ENCODE measurements at regions not wholly inside any gene's neighbourhood (a gene's known extent, or its start where the extent isn't known, plus 50 kb on each side); places are given as distances from the start of the nearest gene placed in this dataset.

DNA sequence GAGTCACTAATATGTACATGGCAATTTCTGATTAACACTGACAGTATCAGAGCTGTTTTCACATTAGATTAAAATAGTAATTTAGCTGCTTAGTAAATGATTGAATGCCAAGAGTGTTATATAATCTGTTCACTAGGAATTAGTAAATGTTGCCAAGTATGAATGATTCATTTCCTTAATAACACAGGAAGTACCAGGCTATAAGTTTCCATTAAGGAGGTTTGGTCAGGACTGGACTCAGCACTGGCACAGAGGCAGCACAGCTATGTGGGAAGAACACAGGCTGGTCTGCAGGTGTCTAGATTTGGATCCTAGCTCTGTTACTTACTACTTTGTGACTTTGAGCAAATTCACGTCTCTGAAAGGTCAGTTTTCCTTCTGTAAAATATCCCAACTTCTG is 97.2 kb downstream of the TDRD15 start:
- FAIRE-seq: no peak
- ATAC-seq: no peak
- Histone ChIP-seq H3K4me3 (no peak overlapping the region), H3K27ac (no peak overlapping the region), H3K4me1 (no peaks in the 10 kb centered on the region), H3K4me2 (no peak overlapping the region), H3K9me3 (no peaks in the 10 kb centered on the region)
- WGBS (ENCODE audit: missing lambda C conversion rate): 0% methylated on average over 1 of the region's 1 CpG
- TF ChIP-seq RFX5 (IDR thresholded peaks at IDR 0.05) (no peak), TP53 (CRISPR knock-in tag; IDR thresholded peaks at IDR 0.05) (no peak), KDM1A (IDR thresholded peaks at IDR 0.05; ENCODE audit: low read depth) (no peak), CBX2 (IDR thresholded peaks at IDR 0.05; ENCODE audit: borderline replicate concordance, low read depth) (no peak), CHD2 (IDR thresholded peaks at IDR 0.05; ENCODE audit: low read length, partially characterized antibody) (no peak), FOSB (CRISPR knock-in tag; IDR thresholded peaks at IDR 0.05) (no peak), KDM5A (IDR thresholded peaks at IDR 0.05) (no peak), FOXS1 (CRISPR knock-in tag; IDR thresholded peaks at IDR 0.05) (no peak)
- TF ChIP-seq, protein P1, sequence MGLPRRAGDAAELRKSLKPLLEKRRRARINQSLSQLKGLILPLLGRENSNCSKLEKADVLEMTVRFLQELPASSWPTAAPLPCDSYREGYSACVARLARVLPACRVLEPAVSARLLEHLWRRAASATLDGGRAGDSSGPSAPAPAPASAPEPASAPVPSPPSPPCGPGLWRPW (IDR thresholded peaks at IDR 0.05): no peak
- TF ChIP-seq, protein P2, sequence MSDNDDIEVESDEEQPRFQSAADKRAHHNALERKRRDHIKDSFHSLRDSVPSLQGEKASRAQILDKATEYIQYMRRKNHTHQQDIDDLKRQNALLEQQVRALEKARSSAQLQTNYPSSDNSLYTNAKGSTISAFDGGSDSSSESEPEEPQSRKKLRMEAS (IDR thresholded peaks at IDR 0.05): no peak
- TF ChIP-seq, protein P3, sequence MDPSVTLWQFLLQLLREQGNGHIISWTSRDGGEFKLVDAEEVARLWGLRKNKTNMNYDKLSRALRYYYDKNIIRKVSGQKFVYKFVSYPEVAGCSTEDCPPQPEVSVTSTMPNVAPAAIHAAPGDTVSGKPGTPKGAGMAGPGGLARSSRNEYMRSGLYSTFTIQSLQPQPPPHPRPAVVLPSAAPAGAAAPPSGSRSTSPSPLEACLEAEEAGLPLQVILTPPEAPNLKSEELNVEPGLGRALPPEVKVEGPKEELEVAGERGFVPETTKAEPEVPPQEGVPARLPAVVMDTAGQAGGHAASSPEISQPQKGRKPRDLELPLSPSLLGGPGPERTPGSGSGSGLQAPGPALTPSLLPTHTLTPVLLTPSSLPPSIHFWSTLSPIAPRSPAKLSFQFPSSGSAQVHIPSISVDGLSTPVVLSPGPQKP (IDR thresholded peaks at IDR 0.05; ENCODE audit: low read depth, low read length): no peak
- ChIA-PET CTCF (interaction anchor here (1.1 kb wide), 1 partner anchor 178 kb away, joined by 4 read pairs; no protein-coding TSS in a partner anchor), POLR2A (no interaction called here)
- no peak for DNase-seq (ENCODE audit: low read depth in 1 of 2, low spot score in 1 of 2)

DNA sequence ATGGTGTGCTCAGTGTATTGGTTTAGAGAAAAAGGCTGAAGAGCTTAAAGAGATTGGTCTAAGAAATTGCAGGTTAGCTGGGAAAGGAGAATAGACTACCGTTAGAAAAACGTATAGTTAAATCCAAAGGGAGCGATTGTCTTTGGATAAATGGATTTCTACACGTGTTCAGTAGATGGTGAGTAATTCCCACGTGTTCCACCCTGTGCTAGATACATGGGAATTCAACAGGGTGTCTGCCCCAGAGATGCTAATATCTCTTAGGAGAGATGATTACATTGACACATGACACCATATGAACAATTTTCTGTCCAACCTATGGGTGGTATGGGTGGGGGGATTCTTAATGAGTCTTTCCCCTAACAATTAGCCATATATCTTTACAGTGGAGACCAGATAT is 99.8 kb downstream of the TDRD15 start:
- FAIRE-seq: no peak
- H3K9me3 ChIP-seq: no peaks in the 10 kb centered on the region
- ChIA-PET POLR2A (no interaction called here), CTCF (interaction anchor here (1.0 to 1.1 kb wide), 2 partner anchors 29 to 562 kb away, joined by 3 read pairs; no protein-coding TSS in a partner anchor)
- no peak overlapping the region for H3K4me2 ChIP-seq
- under 1% methylated on average over 5 of the region's 5 CpGs for WGBS (ENCODE audit: missing lambda C conversion rate)
- no peak overlapping the region for H3K4me3 ChIP-seq
- TF ChIP-seq CHD2 (IDR thresholded peaks at IDR 0.05; ENCODE audit: low read length, partially characterized antibody) (no peak), NR3C1 (IDR thresholded peaks at IDR 0.05) (no peak), CHD4 (IDR thresholded peaks at IDR 0.05; ENCODE audit: borderline replicate concordance) (no peak), NPAS2 (CRISPR knock-in tag; IDR thresholded peaks at IDR 0.05; ENCODE audit: borderline replicate concordance) (no peak)
- no peak for DNase-seq (ENCODE audit: low read depth in 1 of 2, low spot score in 1 of 2)
- no peak for ATAC-seq
- H3K27ac ChIP-seq: no peak overlapping the region
- no peaks in the 10 kb centered on the region for H3K4me1 ChIP-seq

DNA sequence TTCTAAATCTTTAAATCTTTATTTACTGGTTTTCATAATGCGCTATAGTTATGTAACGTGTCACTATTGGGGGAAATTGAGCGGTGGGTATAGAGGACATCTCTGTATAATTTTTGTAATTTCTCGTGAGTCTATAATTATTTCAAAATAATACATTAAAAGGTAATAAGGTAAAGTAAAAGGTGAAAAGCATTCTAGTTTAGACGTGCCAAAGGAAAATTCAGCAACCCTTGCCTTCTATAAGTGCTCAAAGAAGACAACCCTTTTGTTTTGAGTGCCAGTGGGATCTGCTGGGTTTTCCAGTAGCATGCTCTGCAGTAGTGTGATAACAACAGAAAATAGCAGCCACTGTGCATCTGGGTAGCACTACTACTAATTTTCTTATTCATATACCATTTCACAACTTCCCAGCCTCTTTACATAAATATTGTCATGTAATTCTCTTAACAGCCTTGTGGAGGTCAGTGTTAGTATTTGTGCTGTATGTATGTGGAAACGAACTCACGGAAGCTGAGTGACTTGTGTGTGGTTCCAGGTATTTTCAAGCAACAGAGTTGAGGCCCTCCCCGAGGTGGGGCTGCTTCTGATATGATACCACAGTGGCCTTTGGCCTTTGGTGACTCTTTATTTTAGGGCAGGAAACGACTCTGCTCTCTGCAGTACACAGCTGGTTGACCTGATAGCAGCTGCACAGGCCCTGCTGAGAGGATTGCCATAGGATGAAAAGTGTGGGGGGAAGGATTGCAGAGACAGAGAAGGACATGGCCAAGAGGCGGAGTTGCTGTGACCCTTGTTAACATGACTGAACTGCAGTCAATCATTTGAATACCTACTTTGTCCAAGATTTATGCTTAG is 104.5 kb downstream of the TDRD15 start:
- Histone ChIP-seq H3K4me3 (no peak overlapping the region), H3K27ac (no peak overlapping the region), H3K4me2 (no peak overlapping the region), H3K4me1 (no peaks in the 10 kb centered on the region), H3K9me3 (no peaks in the 10 kb centered on the region)
- FAIRE-seq (no peak), ATAC-seq (no peak; a peak in 1 of 6 replicates), DNase-seq (ENCODE audit: low read depth in 1 of 2, low spot score in 1 of 2) (no peak)
- TF ChIP-seq RFX5 (IDR thresholded peaks at IDR 0.05) (no peak), ZNF302 (CRISPR knock-in tag; IDR thresholded peaks at IDR 0.05) (no peak), FOSL2 (IDR thresholded peaks at IDR 0.05) (no peak), FOSL2 (CRISPR knock-in tag; IDR thresholded peaks at IDR 0.05) (no peak), NFE2L2 (conservative IDR thresholded peaks at IDR 0.05; ENCODE audit: low read length) (no peak), HEYL (CRISPR knock-in tag; IDR thresholded peaks at IDR 0.05) (no peak), NR3C1 (IDR thresholded peaks at IDR 0.05) (no peak), RNF2 (IDR thresholded peaks at IDR 0.05; ENCODE audit: borderline replicate concordance, low read depth) (no peak), CBX8 (IDR thresholded peaks at IDR 0.05) (no peak), EHF (CRISPR knock-in tag; IDR thresholded peaks at IDR 0.05) (no peak), ZC3H11A (IDR thresholded peaks at IDR 0.05) (no peak), HOXB5 (CRISPR knock-in tag; IDR thresholded peaks at IDR 0.05) (no peak), GATA3 (IDR thresholded peaks at IDR 0.05; ENCODE audit: borderline replicate concordance) (no peak)
- TF ChIP-seq, protein P4, sequence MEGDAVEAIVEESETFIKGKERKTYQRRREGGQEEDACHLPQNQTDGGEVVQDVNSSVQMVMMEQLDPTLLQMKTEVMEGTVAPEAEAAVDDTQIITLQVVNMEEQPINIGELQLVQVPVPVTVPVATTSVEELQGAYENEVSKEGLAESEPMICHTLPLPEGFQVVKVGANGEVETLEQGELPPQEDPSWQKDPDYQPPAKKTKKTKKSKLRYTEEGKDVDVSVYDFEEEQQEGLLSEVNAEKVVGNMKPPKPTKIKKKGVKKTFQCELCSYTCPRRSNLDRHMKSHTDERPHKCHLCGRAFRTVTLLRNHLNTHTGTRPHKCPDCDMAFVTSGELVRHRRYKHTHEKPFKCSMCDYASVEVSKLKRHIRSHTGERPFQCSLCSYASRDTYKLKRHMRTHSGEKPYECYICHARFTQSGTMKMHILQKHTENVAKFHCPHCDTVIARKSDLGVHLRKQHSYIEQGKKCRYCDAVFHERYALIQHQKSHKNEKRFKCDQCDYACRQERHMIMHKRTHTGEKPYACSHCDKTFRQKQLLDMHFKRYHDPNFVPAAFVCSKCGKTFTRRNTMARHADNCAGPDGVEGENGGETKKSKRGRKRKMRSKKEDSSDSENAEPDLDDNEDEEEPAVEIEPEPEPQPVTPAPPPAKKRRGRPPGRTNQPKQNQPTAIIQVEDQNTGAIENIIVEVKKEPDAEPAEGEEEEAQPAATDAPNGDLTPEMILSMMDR (IDR thresholded peaks at IDR 0.05): no peak
- TF ChIP-seq, protein P5, sequence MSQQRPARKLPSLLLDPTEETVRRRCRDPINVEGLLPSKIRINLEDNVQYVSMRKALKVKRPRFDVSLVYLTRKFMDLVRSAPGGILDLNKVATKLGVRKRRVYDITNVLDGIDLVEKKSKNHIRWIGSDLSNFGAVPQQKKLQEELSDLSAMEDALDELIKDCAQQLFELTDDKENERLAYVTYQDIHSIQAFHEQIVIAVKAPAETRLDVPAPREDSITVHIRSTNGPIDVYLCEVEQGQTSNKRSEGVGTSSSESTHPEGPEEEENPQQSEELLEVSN (IDR thresholded peaks at IDR 0.05; ENCODE audit: borderline replicate concordance, low read depth): no peak
- CTCF ChIA-PET: no interaction called here
- 19% methylated on average over 10 of the region's 10 CpGs for WGBS (ENCODE audit: missing lambda C conversion rate)
- POLR2A ChIA-PET: no interaction called here
